ENCODE measurements at regions not wholly inside any gene's neighbourhood (a gene's known extent, or its start where the extent isn't known, plus 50 kb on each side); places are given as distances from the start of the nearest gene placed in this dataset.

GRCh38 chr2:191512874-191513273 is 165.1 kb upstream of the NABP1 start:
- WGBS, 2 donors: 85 to 87% methylated on average over 3 of the region's 3 CpGs
- Histone ChIP-seq H3K4me1 (no peaks in the 10 kb centered on the region), H3K9me3 (no peaks in the 10 kb centered on the region), H3K27me3 (no peaks in the 10 kb centered on the region), H3K36me3 (no peaks in the 10 kb centered on the region), H3K4me3 (replicated peaks in 1 of 3) (no peak overlapping the region), H3K27ac (no peak overlapping the region)
- intact Hi-C loops (cut with DNase I): loop anchor here (10.0 kb wide), 1 partner anchor 448 kb away; no protein-coding TSS in a partner anchor
- no peak for DNase-seq
- TF ChIP-seq CTCF (IDR thresholded peaks at IDR 0.05) (no peak), POLR2A (IDR thresholded peaks at IDR 0.05) (no peak)

DNA sequence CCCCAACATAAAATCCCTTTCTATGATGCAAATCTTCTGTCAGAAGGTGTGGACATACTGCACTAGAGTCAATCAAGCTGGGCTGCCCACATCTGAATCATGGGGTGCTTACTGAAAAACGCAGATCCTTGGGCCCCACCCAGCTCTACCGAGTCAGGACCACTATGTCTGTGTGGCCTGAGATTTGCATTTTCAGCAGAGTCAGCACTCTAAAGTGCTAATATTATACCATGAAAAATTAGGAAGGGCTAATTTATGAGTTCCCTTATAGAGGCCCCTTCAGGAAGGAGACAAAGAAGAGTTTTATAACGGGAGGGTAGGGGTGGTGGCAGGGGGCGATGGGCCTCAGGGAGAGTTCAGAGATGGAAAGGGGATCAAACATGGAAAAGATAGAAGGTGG is 163.3 kb upstream of the NABP1 start:
- no peaks in the 10 kb centered on the region for H3K27me3 ChIP-seq

DNA sequence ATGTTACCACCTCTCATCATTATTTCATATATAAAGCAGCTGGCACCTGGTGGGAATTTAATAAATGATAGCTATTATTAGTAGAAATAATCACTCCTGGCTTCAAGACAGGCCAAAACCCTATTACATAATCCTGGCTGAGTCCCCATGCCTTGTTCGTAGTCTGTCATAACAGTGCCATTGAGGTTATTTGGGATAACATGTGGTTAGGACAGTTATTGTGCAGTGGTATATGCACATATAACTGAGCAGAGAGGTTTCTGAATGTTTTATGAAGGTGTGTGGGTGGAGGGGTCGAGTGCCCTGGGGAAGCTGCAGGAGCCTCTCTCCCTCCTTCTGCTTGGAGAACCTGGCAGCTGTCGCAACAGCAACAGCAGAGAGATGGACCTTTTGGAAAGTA is 162.4 kb upstream of the NABP1 start:
- TF ChIP-seq POLR2A (IDR thresholded peaks at IDR 0.05): no peak
- TF ChIP-seq CTCF (IDR thresholded peaks at IDR 0.05): no peak
- Histone ChIP-seq H3K4me1 (no peaks in the 10 kb centered on the region), H3K27me3 (no peaks in the 10 kb centered on the region), H3K27ac (no peak overlapping the region), H3K9me3 (no peaks in the 10 kb centered on the region), H3K36me3 (no peaks in the 10 kb centered on the region), H3K4me3 (replicated peaks in 1 of 3) (no peak overlapping the region)
- 83 to 84% methylated on average over 3 of the region's 3 CpGs for WGBS, 2 donors
- DNase-seq: no peak
- intact Hi-C loops (cut with DNase I): loop anchor here (10.0 kb wide), 1 partner anchor 451 kb away; no protein-coding TSS in a partner anchor

More for the DNA sequence above, 163.3 kb upstream of the NABP1 start:
- 56 to 82% methylated on average over 3 to 4 of the region's 4 CpGs for WGBS, 2 donors
- no peaks in the 10 kb centered on the region for H3K4me1 ChIP-seq
- no peak overlapping the region for H3K27ac ChIP-seq
- H3K4me3 ChIP-seq (replicated peaks in 1 of 3): no peak overlapping the region
- DNase-seq: no peak
- H3K9me3 ChIP-seq: no peaks in the 10 kb centered on the region
- H3K36me3 ChIP-seq: no peaks in the 10 kb centered on the region
- intact Hi-C loops (cut with DNase I): loop anchor here (10.0 kb wide), 1 partner anchor 450 kb away; no protein-coding TSS in a partner anchor
- TF ChIP-seq POLR2A (IDR thresholded peaks at IDR 0.05) (no peak), CTCF (IDR thresholded peaks at IDR 0.05) (no peak)

DNA sequence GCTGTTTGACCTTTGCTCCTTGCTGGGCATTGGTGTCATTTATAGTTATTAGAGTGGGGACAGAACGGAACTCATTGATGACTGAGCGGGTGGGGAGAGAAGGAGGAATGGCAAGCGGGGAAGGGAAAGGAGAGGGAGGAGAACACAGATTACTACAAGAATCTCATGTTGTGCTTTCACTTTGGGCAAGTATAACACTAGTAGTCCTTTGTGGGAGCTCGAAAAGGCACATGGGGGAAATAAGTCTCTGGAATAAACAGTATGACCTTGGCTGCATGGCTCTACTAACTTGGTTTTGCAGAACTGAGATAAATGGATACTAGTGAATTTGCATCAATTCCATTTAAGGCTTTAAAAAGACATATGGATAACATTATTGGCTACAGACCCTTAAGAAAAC is 161.7 kb upstream of the NABP1 start:
- Histone ChIP-seq H3K4me1 (no peaks in the 10 kb centered on the region), H3K27ac (no peak overlapping the region), H3K36me3 (no peaks in the 10 kb centered on the region), H3K4me3 (replicated peaks in 1 of 3) (no peak overlapping the region), H3K27me3 (no peaks in the 10 kb centered on the region), H3K9me3 (no peaks in the 10 kb centered on the region)
- TF ChIP-seq POLR2A (IDR thresholded peaks at IDR 0.05) (no peak), CTCF (IDR thresholded peaks at IDR 0.05) (no peak)
- intact Hi-C loops (cut with DNase I): loop anchor here (10.0 kb wide), 1 partner anchor 451 kb away; no protein-coding TSS in a partner anchor
- WGBS, 2 donors: 77% methylated on average over 4 of the region's 4 CpGs
- no peak for DNase-seq

GRCh38 chr2:191521608-191522208 is 156.2 kb upstream of the NABP1 start:
- no peaks in the 10 kb centered on the region for H3K9me3 ChIP-seq
- no peak for DNase-seq
- WGBS, 2 donors: 26 to 46% methylated on average over 1 of the region's 1 CpG
- no peak for TF ChIP-seq POLR2A (IDR thresholded peaks at IDR 0.05)
- peak; percentile 34 to 88 (median 66) for TF ChIP-seq CTCF (IDR thresholded peaks at IDR 0.05)
- no peaks in the 10 kb centered on the region for H3K4me1 ChIP-seq
- intact Hi-C loops (cut with DNase I): loop anchor here (5.0 kb wide), 1 partner anchor 354 kb away; no protein-coding TSS in a partner anchor
- no peaks in the 10 kb centered on the region for H3K27me3 ChIP-seq
- no peak overlapping the region for H3K27ac ChIP-seq
- no peaks in the 10 kb centered on the region for H3K36me3 ChIP-seq
- no peak overlapping the region for H3K4me3 ChIP-seq (replicated peaks in 1 of 3)

Measured in thyroid gland (tissue), 4 donors.